GM12878 (cell line): ENCODE measurements at regions not wholly inside any gene's neighbourhood (a gene's known extent, or its start where the extent isn't known, plus 50 kb on each side); places are given as distances from the start of the nearest gene placed in this dataset.

ENCODE experiments used
- BMI1 ChIP-seq: fragments of 450-650 bp; IDR thresholded peaks from 2 replicates; pipeline ENCODE4 v1.6.1; 2016; ENCODE audit warnings: mild to moderate bottlenecking, moderate library complexity, borderline replicate concordance
- EED ChIP-seq: sonication (generic); IDR thresholded peaks from 2 replicates; pipeline ENCODE4 v1.6.1; 2016; ENCODE audit warnings: antibody characterized with exemption, low read depth
- LARP7 ChIP-seq: fragments of 450-650 bp; IDR thresholded peaks from 2 replicates; pipeline ENCODE4 v1.6.1; 2017; ENCODE audit warnings: mild to moderate bottlenecking
- MTA2 ChIP-seq: fragments of 450-650 bp; IDR thresholded peaks from 2 replicates; pipeline ENCODE4 v1.6.1; 2016; ENCODE audit warnings: low read depth, mild to moderate bottlenecking, moderate library complexity
- NFIC ChIP-seq: IDR thresholded peaks from 2 replicates; pipeline ENCODE4 v1.6.1; 2012; ENCODE audit warnings: low read depth, mild to moderate bottlenecking, inconsistent platforms, low read length, moderate library complexity
- NR2C2 ChIP-seq: IDR thresholded peaks from 2 replicates; pipeline ENCODE4 v1.6.1; 2011; ENCODE audit warnings: borderline replicate concordance, low read depth; ENCODE audit not compliant: control insufficient read depth, insufficient read length
- SPI1 ChIP-seq: IDR thresholded peaks from 2 replicates; pipeline ENCODE4 v1.6.1; 2011; ENCODE audit warnings: low read depth, mild to moderate bottlenecking, low read length, moderate library complexity, borderline replicate concordance; ENCODE audit not compliant: insufficient read depth
- TF ChIP-seq, protein P1 (sequence below): fragments of 450-650 bp; conservative IDR thresholded peaks from 2 replicates; pipeline ENCODE4 v1.6.1; 2017; ENCODE audit warnings: mild to moderate bottlenecking, moderate library complexity
- TF ChIP-seq, protein P2 (sequence below): fragments of 450-650 bp; IDR thresholded peaks from 2 replicates; pipeline ENCODE4 v1.6.1; 2016; ENCODE audit warnings: mild to moderate bottlenecking
- TF ChIP-seq, protein P3 (sequence below): fragments of 450-650 bp; IDR thresholded peaks from 2 replicates; pipeline ENCODE4 v1.6.1; 2014; ENCODE audit warnings: mild to moderate bottlenecking
- TF ChIP-seq, protein P4 (sequence below): fragments of 450-650 bp; IDR thresholded peaks from 2 replicates; pipeline ENCODE4 v1.6.1; 2018; ENCODE audit warnings: borderline replicate concordance, mild to moderate bottlenecking; ENCODE audit not compliant: partially characterized antibody

DNA sequence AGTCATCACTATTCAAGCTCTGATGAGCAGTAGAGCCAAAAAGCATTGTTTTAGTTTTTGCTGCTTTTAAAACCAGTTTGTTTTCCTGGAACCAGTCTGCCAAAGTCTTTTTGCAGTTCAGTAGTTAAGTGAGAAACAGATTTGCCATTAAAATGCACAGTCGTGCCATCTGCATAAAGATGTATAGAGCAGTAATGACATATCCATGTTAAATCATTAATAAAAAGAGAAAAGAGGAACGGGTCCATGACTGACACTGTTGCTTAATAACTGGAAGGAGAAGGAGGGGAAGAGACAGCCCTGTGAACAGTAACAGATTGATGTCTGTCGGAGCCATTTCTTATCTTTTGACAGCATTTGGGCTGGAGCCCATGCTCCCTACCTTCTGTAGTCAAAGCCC lies 704.6 kb downstream of the SATB2 start (continued):
- TF ChIP-seq, protein P1, sequence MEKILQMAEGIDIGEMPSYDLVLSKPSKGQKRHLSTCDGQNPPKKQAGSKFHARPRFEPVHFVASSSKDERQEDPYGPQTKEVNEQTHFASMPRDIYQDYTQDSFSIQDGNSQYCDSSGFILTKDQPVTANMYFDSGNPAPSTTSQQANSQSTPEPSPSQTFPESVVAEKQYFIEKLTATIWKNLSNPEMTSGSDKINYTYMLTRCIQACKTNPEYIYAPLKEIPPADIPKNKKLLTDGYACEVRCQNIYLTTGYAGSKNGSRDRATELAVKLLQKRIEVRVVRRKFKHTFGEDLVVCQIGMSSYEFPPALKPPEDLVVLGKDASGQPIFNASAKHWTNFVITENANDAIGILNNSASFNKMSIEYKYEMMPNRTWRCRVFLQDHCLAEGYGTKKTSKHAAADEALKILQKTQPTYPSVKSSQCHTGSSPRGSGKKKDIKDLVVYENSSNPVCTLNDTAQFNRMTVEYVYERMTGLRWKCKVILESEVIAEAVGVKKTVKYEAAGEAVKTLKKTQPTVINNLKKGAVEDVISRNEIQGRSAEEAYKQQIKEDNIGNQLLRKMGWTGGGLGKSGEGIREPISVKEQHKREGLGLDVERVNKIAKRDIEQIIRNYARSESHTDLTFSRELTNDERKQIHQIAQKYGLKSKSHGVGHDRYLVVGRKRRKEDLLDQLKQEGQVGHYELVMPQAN, result no peak
- no peak for TF ChIP-seq SPI1
- TF ChIP-seq MTA2, result no peak
- no peak for TF ChIP-seq LARP7
- TF ChIP-seq BMI1, result no peak
- TF ChIP-seq, protein P2, sequence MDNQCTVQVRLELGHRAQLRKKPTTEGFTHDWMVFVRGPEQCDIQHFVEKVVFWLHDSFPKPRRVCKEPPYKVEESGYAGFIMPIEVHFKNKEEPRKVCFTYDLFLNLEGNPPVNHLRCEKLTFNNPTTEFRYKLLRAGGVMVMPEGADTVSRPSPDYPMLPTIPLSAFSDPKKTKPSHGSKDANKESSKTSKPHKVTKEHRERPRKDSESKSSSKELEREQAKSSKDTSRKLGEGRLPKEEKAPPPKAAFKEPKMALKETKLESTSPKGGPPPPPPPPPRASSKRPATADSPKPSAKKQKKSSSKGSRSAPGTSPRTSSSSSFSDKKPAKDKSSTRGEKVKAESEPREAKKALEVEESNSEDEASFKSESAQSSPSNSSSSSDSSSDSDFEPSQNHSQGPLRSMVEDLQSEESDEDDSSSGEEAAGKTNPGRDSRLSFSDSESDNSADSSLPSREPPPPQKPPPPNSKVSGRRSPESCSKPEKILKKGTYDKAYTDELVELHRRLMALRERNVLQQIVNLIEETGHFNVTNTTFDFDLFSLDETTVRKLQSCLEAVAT, result no peak
- TF ChIP-seq, protein P3, sequence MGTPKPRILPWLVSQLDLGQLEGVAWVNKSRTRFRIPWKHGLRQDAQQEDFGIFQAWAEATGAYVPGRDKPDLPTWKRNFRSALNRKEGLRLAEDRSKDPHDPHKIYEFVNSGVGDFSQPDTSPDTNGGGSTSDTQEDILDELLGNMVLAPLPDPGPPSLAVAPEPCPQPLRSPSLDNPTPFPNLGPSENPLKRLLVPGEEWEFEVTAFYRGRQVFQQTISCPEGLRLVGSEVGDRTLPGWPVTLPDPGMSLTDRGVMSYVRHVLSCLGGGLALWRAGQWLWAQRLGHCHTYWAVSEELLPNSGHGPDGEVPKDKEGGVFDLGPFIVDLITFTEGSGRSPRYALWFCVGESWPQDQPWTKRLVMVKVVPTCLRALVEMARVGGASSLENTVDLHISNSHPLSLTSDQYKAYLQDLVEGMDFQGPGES, result no peak
- TF ChIP-seq NFIC, result no peak
- TF ChIP-seq EED, result no peak
- no peak for TF ChIP-seq NR2C2
- TF ChIP-seq, protein P4, sequence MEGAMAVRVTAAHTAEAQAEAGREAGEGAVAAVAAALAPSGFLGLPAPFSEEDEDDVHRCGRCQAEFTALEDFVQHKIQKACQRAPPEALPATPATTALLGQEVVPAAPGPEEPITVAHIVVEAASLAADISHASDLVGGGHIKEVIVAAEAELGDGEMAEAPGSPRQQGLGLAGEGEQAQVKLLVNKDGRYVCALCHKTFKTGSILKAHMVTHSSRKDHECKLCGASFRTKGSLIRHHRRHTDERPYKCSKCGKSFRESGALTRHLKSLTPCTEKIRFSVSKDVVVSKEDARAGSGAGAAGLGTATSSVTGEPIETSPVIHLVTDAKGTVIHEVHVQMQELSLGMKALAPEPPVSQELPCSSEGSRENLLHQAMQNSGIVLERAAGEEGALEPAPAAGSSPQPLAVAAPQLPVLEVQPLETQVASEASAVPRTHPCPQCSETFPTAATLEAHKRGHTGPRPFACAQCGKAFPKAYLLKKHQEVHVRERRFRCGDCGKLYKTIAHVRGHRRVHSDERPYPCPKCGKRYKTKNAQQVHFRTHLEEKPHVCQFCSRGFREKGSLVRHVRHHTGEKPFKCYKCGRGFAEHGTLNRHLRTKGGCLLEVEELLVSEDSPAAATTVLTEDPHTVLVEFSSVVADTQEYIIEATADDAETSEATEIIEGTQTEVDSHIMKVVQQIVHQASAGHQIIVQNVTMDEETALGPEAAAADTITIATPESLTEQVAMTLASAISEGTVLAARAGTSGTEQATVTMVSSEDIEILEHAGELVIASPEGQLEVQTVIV, result no peak
